DMS53 (cell line): ENCODE measurements at regions not wholly inside any gene's neighbourhood (a gene's known extent, or its start where the extent isn't known, plus 50 kb on each side); places are given as distances from the start of the nearest gene placed in this dataset.

ENCODE experiments used
- DNase-seq: peaks from one replicate; lab custom pipeline; 2025; lab: John Stamatoyannopoulos, UW

GRCh38 chr6:167494698-167495435 lies 170.0 kb downstream of the TTLL2 start:
- DNase-seq = no peak

- peak; percentile 41 for DNase-seq
Measured at GRCh38 chr6:167495506-167496401, 170.9 kb downstream of the TTLL2 start.

- no peak for DNase-seq
Measured at GRCh38 chr6:167496707-167497106, 171.8 kb downstream of the TTLL2 start.

GRCh38 chr6:167497428-167498056 lies 172.7 kb downstream of the TTLL2 start:
- no peak for DNase-seq

GRCh38 chr6:167499161-167499660 lies 174.3 kb downstream of the TTLL2 start:
- DNase-seq = no peak

GRCh38 chr6:167500961-167501360 lies 176.1 kb downstream of the TTLL2 start:
- no peak for DNase-seq

GRCh38 chr6:167501831-167502385 lies 177.0 kb downstream of the TTLL2 start:
- DNase-seq = peak; percentile 81

- no peak for DNase-seq
Measured at GRCh38 chr6:167502471-167502870, 177.6 kb downstream of the TTLL2 start.

- DNase-seq = no peak
Measured at GRCh38 chr6:167504385-167504961, 179.6 kb downstream of the TTLL2 start.

- no peak for DNase-seq
Measured at GRCh38 chr6:167505199-167505598, 180.3 kb downstream of the TTLL2 start.

- no peak for DNase-seq
Measured at GRCh38 chr6:167505782-167506181, 180.9 kb downstream of the TTLL2 start.

GRCh38 chr6:167506443-167507301 lies 181.8 kb downstream of the TTLL2 start:
- DNase-seq = no peak

GRCh38 chr6:167507376-167507945 lies 182.6 kb downstream of the TTLL2 start:
- no peak for DNase-seq

- no peak for DNase-seq
Measured at GRCh38 chr6:167508919-167509852, 184.3 kb downstream of the TTLL2 start.

GRCh38 chr6:167509853-167510220 lies 185.0 kb downstream of the TTLL2 start:
- no peak for DNase-seq

GRCh38 chr6:167510648-167511047 lies 185.8 kb downstream of the TTLL2 start:
- DNase-seq = no peak

- DNase-seq = no peak
Measured at GRCh38 chr6:167512696-167513375, 187.9 kb downstream of the TTLL2 start.

- no peak for DNase-seq
Measured at GRCh38 chr6:167513778-167514177, 188.9 kb downstream of the TTLL2 start.

- no peak for DNase-seq
Measured at GRCh38 chr6:167514524-167514923, 189.6 kb downstream of the TTLL2 start.
